ENCODE measurements at regions not wholly inside any gene's neighbourhood (a gene's known extent, or its start where the extent isn't known, plus 50 kb on each side); places are given as distances from the start of the nearest gene placed in this dataset.
"Not testable (repeated sequence)": the region's sequence is repeated elsewhere in the genome, so short reads cannot be mapped to it uniquely, and the experiment has no call there.

DNA sequence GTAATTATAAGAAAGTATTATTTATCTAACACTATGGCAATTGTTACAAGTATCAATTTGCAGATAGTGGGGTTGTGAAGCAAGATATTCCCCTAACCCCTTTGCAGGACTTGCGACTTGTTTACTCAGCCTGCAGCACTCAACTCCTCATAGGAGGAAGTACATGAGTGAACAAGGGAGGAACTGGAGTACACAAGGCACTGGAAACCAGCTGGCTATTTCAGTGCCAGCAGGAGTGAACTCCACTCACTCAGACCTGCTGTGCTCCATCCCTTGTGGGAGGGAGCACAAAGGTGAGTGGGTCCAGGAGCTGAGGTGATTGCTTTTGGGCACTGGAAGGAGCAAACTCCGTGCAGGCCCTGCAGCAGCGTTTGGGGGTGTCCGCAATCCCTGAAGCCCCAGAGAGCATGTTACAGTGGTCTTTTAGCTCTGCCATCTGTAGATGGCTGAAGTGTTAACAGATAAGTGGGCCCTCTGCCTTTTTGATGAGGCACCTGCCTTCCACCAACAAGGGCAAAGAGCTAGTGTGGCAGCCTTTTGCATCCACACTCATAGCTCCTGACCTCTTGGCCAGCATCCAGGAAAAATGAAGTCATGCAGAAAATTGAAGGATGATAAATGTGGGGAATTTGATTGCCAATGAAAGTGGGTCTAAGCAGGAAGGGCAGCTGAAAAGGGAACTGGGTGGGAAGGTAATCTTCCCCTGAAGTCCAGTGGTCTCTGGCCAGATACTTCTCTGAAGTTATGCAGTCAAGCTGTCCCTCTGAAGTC is 802.2 kb upstream of the MIR17HG start:
- peak; percentile 34 for DNase-seq (ENCODE audit: low read depth)

- no peak for DNase-seq (ENCODE audit: low read depth)
Observed at GRCh38 chr13:90547272-90547790, 800.2 kb upstream of the MIR17HG start.

- DNase-seq (ENCODE audit: low read depth) = no peak
Observed at GRCh38 chr13:90551253-90551652, 796.2 kb upstream of the MIR17HG start.

GRCh38 chr13:90552702-90553101 is 794.8 kb upstream of the MIR17HG start:
- DNase-seq (ENCODE audit: low read depth) = no peak

DNA sequence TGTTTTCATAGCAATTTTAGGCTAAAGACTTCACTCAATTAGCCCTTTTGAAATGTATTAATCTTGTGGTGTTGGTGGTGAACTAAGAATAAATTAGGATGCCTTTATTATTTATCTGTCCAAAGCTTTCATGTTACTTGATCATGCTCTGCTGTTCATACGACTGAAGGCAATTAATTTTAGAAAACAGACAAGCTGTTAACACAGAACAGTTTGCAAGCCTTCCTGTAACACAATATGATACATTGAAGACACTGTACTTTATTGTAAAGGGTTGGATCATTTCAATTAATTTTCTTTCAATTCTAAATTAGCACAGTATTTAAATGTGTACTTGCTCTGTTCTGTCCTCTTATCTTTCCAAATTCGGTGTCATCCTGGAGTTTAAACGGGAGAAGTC is 794.3 kb upstream of the MIR17HG start:
- DNase-seq (ENCODE audit: low read depth) = no peak

DNA sequence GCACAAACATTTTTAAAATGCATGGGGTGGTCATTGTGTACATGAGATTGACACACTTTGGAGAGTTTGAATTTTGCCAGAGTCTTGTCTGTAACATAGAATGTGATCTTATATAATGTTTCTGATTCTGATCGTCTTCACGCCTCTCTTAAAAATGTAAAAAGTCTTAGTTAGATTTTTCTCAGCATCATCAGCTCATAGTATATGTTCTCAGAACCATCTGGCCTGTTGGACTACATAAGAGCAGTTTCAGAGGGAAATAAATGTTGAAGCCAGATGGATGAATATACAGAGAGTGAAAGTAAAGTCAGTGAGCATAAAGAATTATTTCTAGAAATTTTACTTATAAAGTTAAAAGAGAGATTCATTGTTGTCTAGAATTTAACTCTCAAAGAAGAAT is 789.9 kb upstream of the MIR17HG start:
- DNase-seq (ENCODE audit: low read depth) = no peak

- no peak for DNase-seq (ENCODE audit: low read depth)
Observed at GRCh38 chr13:90562443-90562842, 785.0 kb upstream of the MIR17HG start.

DNA sequence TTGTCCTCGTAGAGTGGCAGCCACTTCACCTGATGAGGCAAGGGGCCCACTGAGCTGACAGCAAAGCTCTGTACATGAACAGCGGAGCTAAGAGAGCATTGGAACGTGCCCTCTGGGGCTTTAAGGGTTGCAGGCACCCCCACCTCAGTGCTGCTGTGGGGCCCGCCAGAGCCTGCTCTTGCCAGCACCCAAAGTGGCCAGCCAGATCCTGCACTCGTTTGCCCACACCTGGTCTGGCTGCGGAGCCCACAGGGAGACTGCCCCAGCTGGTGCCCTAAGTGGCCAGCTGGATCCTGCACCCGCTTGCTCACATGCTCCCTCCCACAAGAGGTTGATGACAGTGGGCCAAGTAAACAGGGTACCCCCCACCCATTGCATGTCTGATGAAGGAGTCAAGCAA is 783.4 kb upstream of the MIR17HG start:
- no peak for DNase-seq (ENCODE audit: low read depth)

- DNase-seq (ENCODE audit: low read depth) = no peak
Observed at GRCh38 chr13:90564566-90564965, 782.9 kb upstream of the MIR17HG start.

GRCh38 chr13:90565985-90566713 is 781.3 kb upstream of the MIR17HG start:
- no peak for DNase-seq (ENCODE audit: low read depth)

- DNase-seq (ENCODE audit: low read depth) = no peak
Observed at GRCh38 chr13:90568165-90568564, 779.3 kb upstream of the MIR17HG start.

DNA sequence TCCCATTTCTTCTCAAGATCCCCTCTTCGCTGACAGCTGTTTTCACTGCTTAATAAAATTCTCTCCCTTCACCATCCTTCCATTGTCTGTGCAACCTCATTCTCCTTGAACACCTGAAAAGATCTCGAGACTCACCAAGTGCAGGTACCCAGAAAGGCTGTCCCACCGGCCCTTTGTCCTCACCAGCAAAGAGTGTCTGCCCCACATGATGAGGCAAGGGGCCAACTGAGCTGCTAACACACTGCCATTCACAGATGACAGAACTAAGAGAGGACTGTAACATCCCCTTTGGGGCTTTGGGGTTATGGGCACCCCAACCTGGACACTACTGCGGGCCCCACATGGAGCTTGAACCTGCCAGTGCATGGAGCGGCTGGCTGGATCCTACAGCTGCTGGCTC is 771.4 kb upstream of the MIR17HG start:
- DNase-seq (ENCODE audit: low read depth) = no peak

- DNase-seq (ENCODE audit: low read depth) = no peak
Observed at GRCh38 chr13:90577726-90578125, 769.8 kb upstream of the MIR17HG start.

DNA sequence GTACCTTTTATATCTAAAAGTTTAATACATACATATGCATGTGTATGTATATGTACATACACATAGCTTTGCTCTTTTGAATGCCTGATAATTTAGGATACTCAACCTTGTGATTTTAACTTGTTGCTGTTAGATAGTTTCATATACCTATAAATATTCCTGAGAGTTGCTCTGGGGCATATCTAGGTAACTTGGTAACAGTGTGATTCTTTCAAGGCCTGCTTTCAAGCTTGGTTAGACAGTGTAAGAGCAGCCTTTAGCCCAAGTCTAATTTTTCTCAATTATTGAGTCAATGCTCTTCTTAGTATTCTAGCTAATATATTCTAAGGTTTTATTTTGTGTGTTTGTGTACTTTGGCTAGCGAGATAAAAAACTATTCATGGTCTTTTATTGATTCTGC is 762.1 kb upstream of the MIR17HG start:
- DNase-seq (ENCODE audit: low read depth) = no peak

GRCh38 chr13:90591260-90591926 is 756.1 kb upstream of the MIR17HG start:
- no peak for DNase-seq (ENCODE audit: low read depth)

- DNase-seq (ENCODE audit: low read depth) = no peak
Observed at GRCh38 chr13:90591927-90592268, 755.6 kb upstream of the MIR17HG start.

- no peak for DNase-seq (ENCODE audit: low read depth)
Observed at GRCh38 chr13:90592943-90593342, 754.5 kb upstream of the MIR17HG start.

GRCh38 chr13:90594681-90595080 is 752.8 kb upstream of the MIR17HG start:
- peak; percentile 69 for DNase-seq (ENCODE audit: low read depth)

- DNase-seq (ENCODE audit: low read depth) = no peak
Observed at GRCh38 chr13:90605664-90606063, 741.8 kb upstream of the MIR17HG start.

DNA sequence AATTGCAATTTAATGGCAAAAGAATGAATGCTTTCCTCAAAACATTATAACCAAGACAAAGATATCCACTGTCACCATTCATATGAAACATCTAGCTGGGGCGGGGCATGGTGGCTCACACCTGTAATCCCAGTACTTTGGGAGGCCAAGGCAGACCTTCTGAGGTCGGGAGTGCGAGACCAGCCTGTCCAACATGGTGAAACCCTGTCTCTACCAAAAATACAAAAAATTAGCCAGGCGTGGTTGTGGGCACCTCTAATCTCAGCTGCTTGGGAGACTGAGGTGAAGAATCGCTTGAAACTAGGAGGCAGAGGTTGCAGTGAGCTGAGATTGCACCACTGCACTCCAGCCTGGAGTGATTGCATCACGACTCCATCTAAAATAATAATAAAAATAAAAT is 740.6 kb upstream of the MIR17HG start:
- DNase-seq (ENCODE audit: low read depth) = not testable (repeated sequence)

- no peak for DNase-seq (ENCODE audit: low read depth)
Observed at GRCh38 chr13:90612391-90612790, 735.1 kb upstream of the MIR17HG start.

DNA sequence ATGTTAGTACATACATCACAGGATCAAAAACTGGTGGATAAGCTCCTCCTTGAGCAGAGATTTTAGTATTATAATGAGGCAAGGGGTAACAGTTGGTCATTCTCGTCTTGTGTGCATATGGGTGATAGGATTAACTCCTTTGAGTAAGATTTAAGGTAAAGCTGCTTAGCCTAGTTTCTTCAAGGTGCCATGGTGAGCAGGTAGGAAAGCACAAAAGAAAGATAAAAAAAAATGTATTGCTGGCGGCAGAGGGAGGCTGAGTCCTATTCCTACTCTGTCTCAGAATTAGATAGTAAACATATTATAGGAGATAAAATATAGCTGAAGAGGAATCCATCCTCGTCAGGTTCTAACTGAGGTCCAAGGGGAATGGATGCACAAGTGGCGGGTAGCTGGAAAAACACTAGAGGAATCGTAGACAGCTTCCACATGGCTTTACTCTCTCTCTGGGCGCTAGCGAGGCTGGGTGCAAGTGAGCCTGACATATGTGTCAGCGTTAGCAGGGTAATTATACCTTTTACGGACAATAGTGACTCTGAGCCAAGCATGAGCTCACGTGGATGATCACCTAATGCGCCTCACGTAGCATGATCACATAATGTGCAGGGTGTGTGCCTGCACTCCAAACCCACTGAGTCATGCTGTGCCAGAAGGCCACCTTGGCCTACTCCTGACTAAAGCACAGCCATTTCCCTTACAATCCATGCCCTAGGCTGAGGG is 734.3 kb upstream of the MIR17HG start:
- peak; percentile 11 for DNase-seq (ENCODE audit: low read depth)

All from HT1080 (cell line).